ENCODE measurements at regions not wholly inside any gene's neighbourhood (a gene's known extent, or its start where the extent isn't known, plus 50 kb on each side); places are given as distances from the start of the nearest gene placed in this dataset.

- TF ChIP-seq CTCF (IDR thresholded peaks at IDR 0.05) (no peak), EP300 (IDR thresholded peaks at IDR 0.05) (no peak), POLR2AphosphoS5 (IDR thresholded peaks at IDR 0.05) (no peak), POLR2A (IDR thresholded peaks at IDR 0.05) (no peak)
- H3K4me3 ChIP-seq, result no peak overlapping the region
- WGBS, 2 donors, result 63 to 64% methylated on average over 5 of the region's 5 CpGs
- H3K9me3 ChIP-seq, result peaks cover 0 to 7% (median 0%) of the 10 kb centered on the region in 4 donors
- no peak overlapping the region for H3K27ac ChIP-seq
- no peaks in the 10 kb centered on the region for H3K4me1 ChIP-seq
- no peaks in the 10 kb centered on the region for H3K27me3 ChIP-seq
- DNase-seq (no peak), ATAC-seq (ENCODE audit: low FRiP score in 2 of 2) (no peak)
- H3K36me3 ChIP-seq, result no peaks in the 10 kb centered on the region
Measured at GRCh38 chr2:228875152-228875900, 395.8 kb downstream of the PID1 start.

GRCh38 chr2:228871012-228871411, 400.1 kb downstream of the PID1 start:
- Histone ChIP-seq H3K4me1 (peaks cover 0 to 3% (median 0%) of the 10 kb centered on the region in 4 donors), H3K27ac (no peak overlapping the region), H3K27me3 (no peaks in the 10 kb centered on the region), H3K36me3 (no peaks in the 10 kb centered on the region), H3K4me3 (no peak overlapping the region), H3K9me3 (no peaks in the 10 kb centered on the region)
- TF ChIP-seq POLR2A (IDR thresholded peaks at IDR 0.05) (no peak), POLR2AphosphoS5 (IDR thresholded peaks at IDR 0.05) (no peak), EP300 (IDR thresholded peaks at IDR 0.05) (no peak)
- DNase-seq, result no peak
- ATAC-seq (ENCODE audit: low FRiP score in 2 of 2), result no peak
- 65 to 77% methylated on average over 4 of the region's 4 CpGs for WGBS, 2 donors

GRCh38 chr2:228869636-228870264, 401.3 kb downstream of the PID1 start:
- ATAC-seq (ENCODE audit: low FRiP score in 2 of 2) (no peak), DNase-seq (no peak)
- Histone ChIP-seq H3K4me1 (peaks cover 0 to 3% (median 0%) of the 10 kb centered on the region in 4 donors), H3K27me3 (no peaks in the 10 kb centered on the region), H3K36me3 (no peaks in the 10 kb centered on the region), H3K4me3 (no peak overlapping the region), H3K27ac (no peak overlapping the region), H3K9me3 (no peaks in the 10 kb centered on the region)
- no peak for TF ChIP-seq POLR2A (IDR thresholded peaks at IDR 0.05)
- TF ChIP-seq CTCF (IDR thresholded peaks at IDR 0.05), result no peak
- no peak for TF ChIP-seq EP300 (IDR thresholded peaks at IDR 0.05)
- no peak for TF ChIP-seq POLR2AphosphoS5 (IDR thresholded peaks at IDR 0.05)

GRCh38 chr2:228867406-228867805, 403.7 kb downstream of the PID1 start:
- Histone ChIP-seq H3K36me3 (no peaks in the 10 kb centered on the region), H3K9me3 (no peaks in the 10 kb centered on the region), H3K4me1 (peaks cover 0 to 3% (median 0%) of the 10 kb centered on the region in 4 donors), H3K4me3 (no peak overlapping the region), H3K27ac (no peak overlapping the region), H3K27me3 (no peaks in the 10 kb centered on the region)
- no peak for ATAC-seq (ENCODE audit: low FRiP score in 2 of 2)
- WGBS, 2 donors, result 86 to 94% methylated on average over 4 of the region's 4 CpGs
- DNase-seq, result no peak
- no peak for TF ChIP-seq CTCF (IDR thresholded peaks at IDR 0.05)
- no peak for TF ChIP-seq EP300 (IDR thresholded peaks at IDR 0.05)
- TF ChIP-seq POLR2A (IDR thresholded peaks at IDR 0.05), result no peak
- TF ChIP-seq POLR2AphosphoS5 (IDR thresholded peaks at IDR 0.05), result no peak

GRCh38 chr2:228866781-228867180, 404.3 kb downstream of the PID1 start:
- Histone ChIP-seq H3K4me3 (no peak overlapping the region), H3K27ac (no peak overlapping the region), H3K27me3 (no peaks in the 10 kb centered on the region), H3K9me3 (no peaks in the 10 kb centered on the region), H3K4me1 (peaks cover 0 to 3% (median 0%) of the 10 kb centered on the region in 4 donors), H3K36me3 (no peaks in the 10 kb centered on the region)
- DNase-seq (no peak), ATAC-seq (ENCODE audit: low FRiP score in 2 of 2) (no peak)
- WGBS, 2 donors, result 85 to 91% methylated on average over 2 of the region's 2 CpGs
- TF ChIP-seq EP300 (IDR thresholded peaks at IDR 0.05) (no peak), CTCF (IDR thresholded peaks at IDR 0.05) (no peak), POLR2A (IDR thresholded peaks at IDR 0.05) (no peak), POLR2AphosphoS5 (IDR thresholded peaks at IDR 0.05) (no peak)
